Ascending aorta (tissue), 2 donors: ENCODE measurements at regions not wholly inside any gene's neighbourhood (a gene's known extent, or its start where the extent isn't known, plus 50 kb on each side); places are given as distances from the start of the nearest gene placed in this dataset.

Experiments
- DNase-seq, 2 donors: peaks; one replicate each; pipeline ENCODE4 v3.0.0-alpha.2; 2019; ENCODE audit warnings: low spot score in 2 of 2
- H3K27ac ChIP-seq, 2 donors: fragments of 200-600 bp; sonication (generic); one replicate each; pipeline ENCODE4 v1.5.1; 2016 to 2017; ENCODE audit warnings: mild to moderate bottlenecking in 1 of 2
- H3K27me3 ChIP-seq: fragments of 200-600 bp; sonication (generic); one replicate; pipeline ENCODE4 v1.5.1; 2017
- H3K36me3 ChIP-seq, 2 donors: fragments of 200-600 bp; sonication (generic); one replicate each; pipeline ENCODE4 v1.5.1; 2016
- H3K4me1 ChIP-seq, 2 donors: fragments of 200-600 bp; sonication (generic); one replicate each; pipeline ENCODE4 v1.5.1; 2016 to 2017; ENCODE audit warnings: mild to moderate bottlenecking in 1 of 2
- H3K4me3 ChIP-seq, 2 donors: fragments of 200-600 bp; sonication (generic); one replicate each; pipeline ENCODE4 v1.5.1; 2016 to 2017; ENCODE audit warnings: mild to moderate bottlenecking in 1 of 2
- H3K9me3 ChIP-seq, 2 donors: fragments of 200-600 bp; sonication (generic); one replicate each; pipeline ENCODE4 v1.5.1; 2016
- CTCF ChIP-seq, 3 experiments: fragments of 200-600 bp in 2 of 3; fragments of 450-650 bp in 1 of 3; sonication (generic) in 2 of 3; IDR thresholded peaks; one replicate each; pipeline ENCODE4 v1.5.1; 2016 to 2019; ENCODE audit warnings: antibody characterized with exemption in 3 of 3, mild to moderate bottlenecking in 1 of 3, moderate library complexity in 1 of 3
- intact Hi-C: fragments of 100-400 bp; cut with DNase I; formaldehyde crosslinking; loops from one replicate; pipeline ENCODE4 v1.15.1; 2023

DNA sequence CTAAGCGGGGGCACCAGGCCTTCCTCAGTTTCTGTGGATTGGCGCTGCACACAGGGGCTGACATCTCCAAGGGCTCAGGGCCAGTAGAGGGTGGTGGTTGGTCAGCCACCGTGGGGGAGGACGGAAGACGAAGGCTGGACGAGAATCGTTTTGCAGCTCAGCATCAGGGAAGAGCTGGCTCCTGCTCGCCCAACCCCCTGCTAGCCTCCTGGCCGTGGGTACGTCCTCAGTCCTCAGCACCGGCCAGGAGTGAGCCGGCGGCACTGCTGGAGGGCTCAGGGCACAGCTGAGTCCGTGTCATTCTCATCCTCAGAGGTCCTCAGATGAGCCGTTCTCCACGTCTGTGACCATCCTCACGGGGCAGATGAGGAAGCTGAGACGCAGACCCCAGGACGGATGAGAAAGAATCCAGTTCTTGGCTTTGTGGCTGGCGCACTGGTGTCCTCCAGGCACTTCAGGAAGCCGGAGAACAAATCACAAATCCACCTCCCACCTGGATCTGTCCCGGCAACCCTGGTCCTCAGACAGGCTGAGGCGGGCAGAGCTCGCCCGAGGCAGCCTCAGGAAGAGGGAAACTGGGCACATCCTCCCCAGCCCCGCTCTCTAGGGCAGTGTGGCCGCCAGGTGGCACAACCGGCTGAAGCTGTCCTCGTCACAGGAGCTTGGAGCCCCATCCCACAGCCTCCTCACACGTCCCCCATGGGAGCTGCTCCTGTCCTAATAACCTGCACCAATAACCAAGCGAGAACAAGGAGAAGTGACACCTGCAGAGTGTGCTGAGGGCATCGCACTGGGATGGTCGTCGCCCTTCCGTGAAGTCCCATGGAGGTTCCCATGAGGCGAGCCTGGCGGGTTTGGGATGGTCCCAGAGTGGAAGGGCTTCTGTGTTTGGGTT lies 393.7 kb downstream of the BRD1 start:
- Histone ChIP-seq H3K27me3 (no peaks in the 10 kb centered on the region), H3K4me3 (no peak overlapping the region), H3K36me3 (no peaks in the 10 kb centered on the region), H3K27ac (no peak overlapping the region), H3K4me1 (no peaks in the 10 kb centered on the region), H3K9me3 (peaks cover 0 to 5% of the 10 kb centered on the region in 2 donors)
- intact Hi-C loops, result no loop called here
- peak in 1 of 2 donors; percentile 31 for DNase-seq
- TF ChIP-seq CTCF (IDR thresholded peaks at IDR 0.05), result no peak

DNA sequence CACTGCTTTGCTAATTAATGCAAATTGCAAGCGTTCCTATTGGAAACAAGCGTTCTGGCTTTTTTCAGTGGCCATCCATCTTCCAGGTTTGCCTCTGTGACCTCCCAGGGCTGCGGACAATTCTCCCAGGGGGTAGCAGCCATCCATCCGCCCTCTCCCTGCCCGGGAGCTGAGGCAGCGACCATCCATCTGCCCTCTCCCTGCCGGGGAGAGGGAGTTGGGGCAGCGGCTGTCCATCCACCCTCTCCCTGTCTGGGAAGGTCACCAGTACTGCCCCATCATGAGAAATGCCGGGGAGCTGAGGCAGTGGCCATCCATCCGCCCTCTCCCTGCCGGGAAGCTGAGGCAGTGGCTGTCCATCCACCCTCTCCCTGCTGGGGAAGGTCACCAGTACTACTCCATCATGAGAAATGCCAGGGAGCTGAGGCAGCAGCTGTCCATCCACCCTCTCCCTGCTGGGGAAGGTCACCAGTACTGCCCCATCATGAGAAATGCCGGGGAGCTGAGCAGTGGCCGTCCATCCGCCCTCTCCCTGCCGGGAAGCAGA lies 394.7 kb downstream of the BRD1 start:
- Histone ChIP-seq H3K27me3 (no peaks in the 10 kb centered on the region), H3K4me3 (no peak overlapping the region), H3K36me3 (no peaks in the 10 kb centered on the region), H3K9me3 (peaks cover 0 to 5% of the 10 kb centered on the region in 2 donors), H3K4me1 (no peaks in the 10 kb centered on the region), H3K27ac (no peak overlapping the region)
- intact Hi-C loops, result no loop called here
- no peak for TF ChIP-seq CTCF (IDR thresholded peaks at IDR 0.05)
- DNase-seq, result no peak

- intact Hi-C loops, result no loop called here
- Histone ChIP-seq H3K36me3 (no peaks in the 10 kb centered on the region), H3K27me3 (no peaks in the 10 kb centered on the region), H3K4me3 (no peak overlapping the region), H3K9me3 (peaks cover 0 to 5% of the 10 kb centered on the region in 2 donors), H3K4me1 (no peaks in the 10 kb centered on the region), H3K27ac (no peak overlapping the region)
- no peak for TF ChIP-seq CTCF (IDR thresholded peaks at IDR 0.05)
- peak in 1 of 2 donors; percentile 16 for DNase-seq
These were observed 395.3 kb downstream of the BRD1 start for GRCh38 chr22:49432211-49432896.

GRCh38 chr22:49431551-49431950 lies 396.1 kb downstream of the BRD1 start:
- TF ChIP-seq CTCF (IDR thresholded peaks at IDR 0.05), result no peak
- H3K9me3 ChIP-seq, result peaks cover 0 to 5% of the 10 kb centered on the region in 2 donors
- no peak overlapping the region for H3K4me3 ChIP-seq
- H3K27me3 ChIP-seq, result no peaks in the 10 kb centered on the region
- no peaks in the 10 kb centered on the region for H3K4me1 ChIP-seq
- DNase-seq, result no peak
- intact Hi-C loops, result no loop called here
- no peaks in the 10 kb centered on the region for H3K36me3 ChIP-seq
- H3K27ac ChIP-seq, result no peak overlapping the region

- H3K27ac ChIP-seq, result no peak overlapping the region
- DNase-seq, result no peak
- no peak for TF ChIP-seq CTCF (IDR thresholded peaks at IDR 0.05)
- no peaks in the 10 kb centered on the region for H3K9me3 ChIP-seq
- no peaks in the 10 kb centered on the region for H3K36me3 ChIP-seq
- no peaks in the 10 kb centered on the region for H3K4me1 ChIP-seq
- intact Hi-C loops, result no loop called here
- H3K27me3 ChIP-seq, result no peaks in the 10 kb centered on the region
- no peak overlapping the region for H3K4me3 ChIP-seq
These were observed 398.6 kb downstream of the BRD1 start for GRCh38 chr22:49429066-49429465.
